Glomerular endothelial cell (primary cell): ENCODE measurements at regions not wholly inside any gene's neighbourhood (a gene's known extent, or its start where the extent isn't known, plus 50 kb on each side); places are given as distances from the start of the nearest gene placed in this dataset.

Source experiments
- DNase-seq: peaks from one replicate; pipeline ENCODE4 v3.0.0-alpha.2; 2011; ENCODE audit warnings: low read depth, low spot score; ENCODE audit errors: extremely low read depth

- no peak for DNase-seq
Measured at GRCh38 chr14:54342806-54343205, 54.0 kb upstream of the CDKN3 start.

- DNase-seq = no peak
Measured at GRCh38 chr14:54343272-54344121, 53.3 kb upstream of the CDKN3 start.

DNA sequence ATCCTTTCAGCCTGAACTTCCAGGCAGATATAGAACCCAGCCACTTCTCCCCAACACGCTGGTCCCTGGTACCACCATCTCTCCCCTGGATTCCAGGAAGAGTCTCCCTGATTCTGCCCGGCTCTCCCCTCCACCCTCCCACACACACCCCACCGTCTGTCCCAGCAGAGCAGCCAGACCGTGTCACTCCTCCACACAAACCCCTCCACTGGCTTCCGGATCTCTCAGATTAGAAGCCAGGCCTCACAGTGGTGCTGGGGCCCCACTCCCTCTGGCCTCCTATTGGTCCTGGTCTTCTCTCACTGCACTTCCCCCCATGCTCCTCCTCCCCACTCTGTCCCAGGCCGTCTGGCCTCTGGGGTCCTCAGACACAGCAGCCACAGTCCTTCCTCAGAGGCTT is 52.4 kb upstream of the CDKN3 start:
- no peak for DNase-seq

GRCh38 chr14:54346257-54346656 is 50.5 kb upstream of the CDKN3 start:
- DNase-seq = no peak
